ENCODE measurements at regions not wholly inside any gene's neighbourhood (a gene's known extent, or its start where the extent isn't known, plus 50 kb on each side); places are given as distances from the start of the nearest gene placed in this dataset.
A peak's percentile ranks its signal among the peaks of the same experiment; 100 is the strongest.

GRCh38 chr12:114119316-114119715 is 153.2 kb upstream of the RBM19 start:
- Histone ChIP-seq H3K4me3 (no peak overlapping the region), H3K9me3 (peaks cover 0 to 13% (median 7%) of the 10 kb centered on the region in 11 donors), H3K36me3 (no peaks in the 10 kb centered on the region), H3K27ac (no peak overlapping the region), H3K4me1 (no peaks in the 10 kb centered on the region), H3K27me3 (peaks cover 0 to 13% (median 0%) of the 10 kb centered on the region in 7 donors)
- 64 to 74% methylated on average over 2 of the region's 2 CpGs for WGBS, 2 donors
- TF ChIP-seq CTCF (IDR thresholded peaks at IDR 0.05): no peak
- DNase-seq (no peak), ATAC-seq (no peak)
- intact Hi-C loops (cut with DNase I): no loop called here

- H3K9me3 ChIP-seq: no peaks in the 10 kb centered on the region
- H3K36me3 ChIP-seq: no peaks in the 10 kb centered on the region
- intact Hi-C loops (cut with DNase I): no loop called here
- no peak overlapping the region for H3K4me3 ChIP-seq
- H3K4me1 ChIP-seq: peaks cover 0 to 5% (median 0%) of the 10 kb centered on the region in 9 donors
- no peak for TF ChIP-seq CTCF (IDR thresholded peaks at IDR 0.05)
- ATAC-seq (peak in 1 of 8 donors; percentile 55), DNase-seq (no peak)
- H3K27ac ChIP-seq: no peak overlapping the region
- 79 to 97% methylated on average over 1 of the region's 1 CpG for WGBS, 2 donors
- H3K27me3 ChIP-seq: no peaks in the 10 kb centered on the region
These were observed 130.3 kb upstream of the RBM19 start for GRCh38 chr12:114096461-114096860.

GRCh38 chr12:114093520-114093919 is 127.4 kb upstream of the RBM19 start:
- 67 to 75% methylated on average over 3 of the region's 3 CpGs for WGBS, 2 donors

GRCh38 chr12:114092981-114093380 is 126.9 kb upstream of the RBM19 start:
- TF ChIP-seq CTCF (IDR thresholded peaks at IDR 0.05): no peak
- ATAC-seq: no peak

More at GRCh38 chr12:114093520-114093919, 127.4 kb upstream of the RBM19 start:
- H3K9me3 ChIP-seq: no peaks in the 10 kb centered on the region
- ATAC-seq: no peak
- H3K27me3 ChIP-seq: peaks cover 0 to 2% (median 0%) of the 10 kb centered on the region in 7 donors
- peaks cover 0 to 5% (median 0%) of the 10 kb centered on the region in 9 donors for H3K4me1 ChIP-seq
- TF ChIP-seq CTCF (IDR thresholded peaks at IDR 0.05): no peak
- no peak overlapping the region for H3K4me3 ChIP-seq
- no peaks in the 10 kb centered on the region for H3K36me3 ChIP-seq
- no peak for DNase-seq
- intact Hi-C loops (cut with DNase I): no loop called here
- H3K27ac ChIP-seq: no peak overlapping the region

More at GRCh38 chr12:114092981-114093380, 126.9 kb upstream of the RBM19 start:
- peaks cover 0 to 5% (median 0%) of the 10 kb centered on the region in 9 donors for H3K4me1 ChIP-seq
- no peaks in the 10 kb centered on the region for H3K9me3 ChIP-seq
- no peak for DNase-seq
- H3K36me3 ChIP-seq: no peaks in the 10 kb centered on the region
- no peak overlapping the region for H3K4me3 ChIP-seq
- intact Hi-C loops (cut with DNase I): no loop called here
- H3K27ac ChIP-seq: no peak overlapping the region
- WGBS, 2 donors: 63 to 69% methylated on average over 2 of the region's 2 CpGs
- H3K27me3 ChIP-seq: peaks cover 0 to 2% (median 0%) of the 10 kb centered on the region in 7 donors
